ENCODE measurements at regions not wholly inside any gene's neighbourhood (a gene's known extent, or its start where the extent isn't known, plus 50 kb on each side); places are given as distances from the start of the nearest gene placed in this dataset.

- TF ChIP-seq POLR2A (IDR thresholded peaks at IDR 0.05) (no peak), CTCF (IDR thresholded peaks at IDR 0.05) (no peak)
These were observed 583.2 kb downstream of the GATA3 start for GRCh38 chr10:8637640-8638039.
